HG03066 (cell line): ENCODE measurements at regions not wholly inside any gene's neighbourhood (a gene's known extent, or its start where the extent isn't known, plus 50 kb on each side); places are given as distances from the start of the nearest gene placed in this dataset.

Source experiments
- ATAC-seq: cut with Tn5 transposase; IDR thresholded peaks from one replicate; pipeline ENCODE4 v1.9.1; 2021; ENCODE audit warnings: low read depth; ENCODE audit not compliant: unreplicated experiment

DNA sequence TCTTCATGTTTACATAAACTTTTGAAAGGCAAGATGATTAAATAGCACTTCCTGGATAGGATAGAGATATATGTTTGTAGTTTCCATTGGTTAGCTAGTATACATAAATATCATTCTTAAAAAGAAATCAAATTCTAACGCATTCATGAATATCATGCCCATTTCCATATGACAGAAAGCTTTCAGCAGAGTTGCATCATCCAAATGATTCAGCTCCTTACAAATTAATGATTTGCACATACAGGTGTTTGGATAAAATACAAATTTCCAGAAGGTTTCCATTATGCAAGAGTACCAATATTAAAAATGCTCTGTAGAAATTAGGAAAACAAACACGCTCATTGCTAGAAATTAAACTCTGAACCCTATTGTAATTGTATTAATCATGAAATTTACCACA, 264.4 kb downstream of the FOXG1 start:
- no peak for ATAC-seq

DNA sequence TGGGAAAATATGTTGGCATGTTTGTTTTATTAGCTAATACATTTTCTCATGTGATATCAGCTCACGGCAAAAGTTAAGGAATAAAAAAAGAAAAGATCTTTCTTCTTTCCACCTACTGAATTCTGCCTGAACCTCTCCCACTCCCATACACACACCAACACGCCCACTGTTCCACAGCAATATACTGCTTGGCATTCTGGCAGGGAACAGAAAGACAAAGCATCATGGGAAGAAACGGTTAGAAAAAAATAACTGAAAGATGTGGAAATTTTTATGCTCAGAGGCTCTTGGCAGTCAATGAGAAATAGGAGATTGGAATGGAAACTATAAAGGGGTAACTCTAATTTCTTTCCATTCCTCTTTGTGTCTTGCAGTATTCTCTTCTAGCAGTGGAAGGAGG, 268.5 kb downstream of the FOXG1 start:
- no peak for ATAC-seq

DNA sequence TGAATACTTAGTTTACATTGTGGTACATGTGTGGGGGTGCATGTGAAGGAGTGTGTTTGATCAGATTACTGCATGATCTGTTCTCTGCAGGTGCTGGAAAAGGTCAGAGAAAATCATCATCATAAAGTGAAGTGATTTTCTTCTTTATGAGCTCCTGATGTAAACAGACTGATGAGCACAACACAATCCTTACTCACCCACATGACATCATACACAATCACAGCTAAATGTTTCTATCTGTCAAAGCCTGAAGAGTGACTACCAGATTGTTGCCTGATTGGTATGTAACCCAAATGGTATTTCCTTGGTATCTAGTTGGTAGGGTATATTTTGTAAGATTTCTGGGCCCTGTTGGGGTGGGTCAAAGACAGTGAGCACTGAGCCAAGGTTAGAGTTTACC, 270.8 kb downstream of the FOXG1 start:
- ATAC-seq: no peak

DNA sequence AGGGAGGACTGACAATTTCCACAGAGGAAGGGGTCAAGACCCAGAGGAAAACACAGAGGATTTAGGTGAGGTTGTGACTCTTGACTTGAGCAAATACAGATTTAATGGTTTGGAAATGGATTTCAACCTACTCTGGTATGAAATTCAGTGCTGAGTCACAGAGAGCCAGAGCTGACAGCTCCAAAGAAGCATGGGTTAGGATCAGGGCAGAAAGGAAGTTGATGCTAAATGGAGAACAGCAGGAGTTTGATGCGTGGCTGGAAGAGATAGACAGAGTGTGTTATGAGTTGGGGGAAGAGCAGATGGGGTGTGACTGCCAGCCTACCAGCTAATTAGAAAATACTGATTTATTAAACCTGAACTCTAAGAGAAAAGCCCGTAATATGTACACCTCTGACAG, 272.6 kb downstream of the FOXG1 start:
- ATAC-seq: no peak

DNA sequence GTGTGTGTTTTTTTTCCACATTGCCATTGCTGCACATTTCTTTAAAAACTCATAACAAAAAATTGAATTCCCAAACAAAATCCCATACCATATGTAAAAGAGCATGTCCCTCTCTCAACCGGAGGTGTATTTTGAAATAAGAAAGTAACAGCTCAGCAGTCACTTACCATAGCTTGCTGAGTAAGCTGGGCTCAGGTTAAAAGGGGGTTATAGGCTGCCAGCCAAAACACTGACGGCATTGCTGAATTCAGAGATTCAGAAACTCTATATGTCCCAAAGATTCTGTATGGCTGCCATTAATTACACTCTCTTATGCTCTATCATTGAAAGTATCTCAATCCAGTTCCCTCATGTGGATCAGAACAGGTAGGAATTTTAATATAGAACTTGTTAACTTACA, 276.0 kb downstream of the FOXG1 start:
- no peak for ATAC-seq

DNA sequence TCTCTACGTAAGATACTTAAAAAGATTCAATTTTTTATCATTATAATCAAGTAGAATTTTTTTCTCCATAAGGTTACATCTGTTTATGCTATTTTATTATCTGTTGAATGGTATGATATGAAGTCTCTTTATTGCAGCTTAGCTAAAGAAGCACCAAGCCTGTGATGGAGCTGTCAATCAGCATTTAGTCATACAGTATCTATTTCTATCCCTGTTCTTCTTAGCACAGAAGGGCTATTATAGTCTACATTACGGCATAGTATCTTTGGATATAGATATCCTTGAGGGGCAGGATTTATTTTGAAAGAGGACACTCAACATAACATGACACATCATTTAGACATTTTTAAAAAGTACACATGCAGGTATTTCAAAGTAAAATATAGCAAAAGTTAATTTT, 277.1 kb downstream of the FOXG1 start:
- ATAC-seq: no peak

DNA sequence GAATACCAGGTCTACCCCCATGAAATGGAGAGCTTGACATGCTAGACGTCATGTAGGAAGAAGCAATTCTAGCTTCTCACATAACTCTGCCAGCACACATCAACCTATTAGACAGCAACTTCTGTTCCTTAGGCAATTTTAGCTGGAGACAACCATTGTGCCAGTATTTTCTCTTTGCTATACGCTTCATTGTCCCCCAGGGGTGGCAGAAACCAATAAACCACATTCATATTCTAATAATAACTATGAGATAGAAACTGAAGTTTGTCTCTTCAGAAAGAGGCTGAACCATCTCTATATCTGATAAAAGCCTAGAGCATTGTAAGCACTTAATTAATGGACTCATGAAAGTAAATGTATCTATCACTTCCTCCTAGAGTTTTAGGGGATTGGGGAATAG, 278.6 kb downstream of the FOXG1 start:
- no peak for ATAC-seq

DNA sequence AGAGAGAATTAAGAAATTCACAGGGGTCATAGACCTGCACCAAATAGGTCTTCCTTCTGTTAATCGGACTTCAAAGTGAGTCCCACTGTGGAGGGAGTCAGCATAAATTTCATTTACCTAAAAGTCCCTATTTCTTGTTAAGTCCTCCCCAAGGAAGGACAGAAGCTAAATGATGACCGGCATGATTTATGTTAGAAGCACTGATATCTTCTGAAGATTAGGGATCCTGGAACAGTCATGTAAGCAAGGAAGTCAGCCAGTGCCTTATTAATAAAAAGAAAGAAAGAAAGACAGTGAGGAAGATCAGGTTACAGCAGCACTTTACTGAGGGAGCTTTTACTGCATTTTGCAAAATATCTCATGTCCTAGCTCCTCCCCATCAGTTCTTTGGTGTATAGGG, 287.5 kb downstream of the FOXG1 start:
- no peak for ATAC-seq

DNA sequence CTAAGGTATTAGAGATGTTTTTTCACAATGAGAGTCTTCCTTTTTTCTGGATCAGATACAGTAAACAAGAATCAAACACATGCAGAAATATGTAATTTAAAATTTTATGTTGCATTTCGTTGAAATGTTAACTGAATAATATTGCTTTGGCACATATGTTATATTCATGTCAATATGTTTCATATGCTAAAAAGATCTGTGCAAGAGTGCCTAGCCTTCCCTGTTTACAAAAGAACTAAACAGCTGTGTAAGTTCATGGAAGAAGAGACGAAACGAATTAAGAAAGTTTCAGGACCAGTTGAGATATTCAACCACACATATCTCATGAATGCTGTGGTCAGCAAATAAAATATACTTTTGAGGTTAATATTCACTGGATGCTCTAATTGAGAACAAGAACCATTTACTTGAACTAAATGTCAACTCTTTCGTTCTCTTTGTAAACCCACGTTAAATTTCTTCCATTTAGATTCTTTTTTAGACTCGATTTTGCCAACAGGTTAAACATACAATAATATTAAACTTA, 289.5 kb downstream of the FOXG1 start:
- no peak for ATAC-seq

DNA sequence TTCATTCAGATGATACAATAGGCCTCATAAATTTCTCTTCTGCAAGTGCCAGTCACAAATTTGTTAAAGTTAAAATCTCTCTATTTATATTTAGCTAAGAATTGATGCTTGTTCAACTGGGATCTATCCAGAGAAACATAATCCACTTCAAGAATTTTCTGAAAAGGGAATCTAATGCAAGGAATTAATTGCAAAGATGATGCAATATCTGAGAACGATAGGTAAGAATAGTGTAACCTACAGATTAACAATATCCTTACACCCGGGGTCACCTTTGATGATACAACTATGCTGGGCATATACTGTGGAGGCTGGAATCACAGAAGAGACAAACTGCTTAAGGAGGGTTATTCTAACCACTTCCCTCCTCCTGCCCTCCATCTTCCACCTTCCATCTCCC, 295.1 kb downstream of the FOXG1 start:
- no peak for ATAC-seq

DNA sequence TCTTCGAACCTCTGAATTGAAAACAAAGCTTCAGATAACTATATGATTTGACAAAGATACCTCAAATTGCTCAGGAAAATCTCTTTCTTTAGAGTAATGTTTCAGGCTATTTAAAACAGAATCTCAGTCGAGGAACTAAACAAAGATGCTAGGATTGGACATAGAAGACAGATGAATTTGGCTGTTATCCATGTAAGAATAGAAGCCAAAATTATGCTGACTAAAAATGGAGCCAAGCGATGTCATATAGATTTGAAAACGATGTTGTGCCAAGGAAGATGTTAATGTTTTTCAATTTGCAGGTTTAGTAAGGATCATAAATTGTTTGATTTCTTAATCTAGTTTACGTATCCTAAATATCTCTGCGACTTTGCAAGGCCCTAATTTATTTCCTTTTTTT, 295.9 kb downstream of the FOXG1 start:
- ATAC-seq: no peak

DNA sequence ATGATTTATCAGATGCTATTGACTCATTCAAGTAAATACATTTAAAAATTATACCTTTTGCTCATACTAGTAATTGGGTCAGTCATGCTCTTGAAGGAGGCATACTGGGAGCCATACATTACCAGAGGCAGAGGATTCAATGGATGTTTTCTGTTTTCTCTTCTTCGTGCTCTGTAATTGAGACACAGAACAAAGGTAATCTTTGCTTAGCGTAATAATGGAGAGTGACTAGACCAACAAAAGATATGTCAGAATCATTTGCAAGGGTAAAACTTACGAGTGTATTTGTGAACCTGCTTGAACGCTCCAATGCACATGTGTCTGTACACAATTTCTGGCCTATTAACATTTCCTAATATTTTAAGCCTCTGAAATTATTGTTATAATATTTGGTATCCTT, 296.4 kb downstream of the FOXG1 start:
- ATAC-seq: no peak

DNA sequence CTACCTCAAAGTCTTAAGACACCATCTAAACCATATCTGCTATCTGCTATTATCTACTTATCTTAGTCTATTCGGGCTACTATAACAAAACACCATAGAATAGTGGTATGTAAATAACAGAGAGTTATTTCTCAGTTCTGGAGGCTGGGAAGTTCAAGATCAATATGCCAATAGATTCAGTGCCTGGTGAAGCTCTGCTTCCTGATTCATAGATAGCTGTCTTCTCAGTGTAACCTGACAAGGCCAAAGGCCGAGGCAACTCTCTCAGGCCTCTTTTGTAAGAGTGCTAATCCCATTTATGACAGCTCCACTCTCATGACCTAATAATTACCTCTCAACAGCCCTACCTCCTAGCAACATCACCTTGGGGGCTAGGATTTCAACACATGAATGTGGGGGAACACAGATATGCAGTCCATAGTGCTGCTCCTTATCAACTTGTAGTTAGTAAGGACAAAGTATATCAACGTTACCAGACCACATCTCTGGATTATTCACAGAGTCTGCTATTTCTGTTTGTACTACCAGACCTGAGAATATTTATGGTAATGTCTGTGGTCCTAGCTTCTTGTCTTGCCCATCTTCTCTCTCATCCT, 297.8 kb downstream of the FOXG1 start:
- ATAC-seq: no peak

DNA sequence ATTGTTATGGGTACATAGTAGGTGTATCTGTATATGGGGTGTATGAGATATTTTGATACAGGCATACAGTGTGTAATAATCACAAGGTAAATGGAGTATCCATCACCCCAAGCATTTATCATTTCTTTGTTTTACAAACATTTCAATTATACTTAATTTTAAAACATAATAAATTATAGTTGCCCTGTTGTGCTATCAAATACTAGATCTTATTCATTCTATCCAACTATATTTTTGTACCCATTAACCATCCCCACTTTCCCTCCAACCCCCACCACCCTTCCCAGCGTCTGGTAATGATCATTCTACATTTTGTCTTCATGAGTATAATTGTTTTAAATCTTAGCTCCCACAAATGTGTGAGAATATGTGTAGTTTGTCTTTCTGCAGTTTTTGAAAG, 302.6 kb downstream of the FOXG1 start:
- ATAC-seq: no peak

DNA sequence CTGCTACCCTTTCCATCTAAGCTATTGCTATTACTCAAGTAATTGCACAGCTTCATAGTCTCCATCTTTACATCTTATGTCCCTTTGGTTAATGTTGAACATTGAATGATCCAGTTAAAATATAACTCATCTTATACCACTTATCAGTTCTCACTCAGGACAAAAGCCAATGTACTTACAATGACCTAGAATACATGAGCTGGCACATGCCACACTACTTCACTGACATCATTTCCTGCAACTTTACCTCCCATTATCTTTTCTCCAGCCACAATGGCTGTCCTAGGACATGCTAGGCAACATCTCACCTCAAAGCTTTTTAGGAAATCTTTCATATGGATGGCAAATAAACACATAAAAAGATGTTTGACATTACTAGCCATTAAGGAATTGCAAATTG, 309.2 kb downstream of the FOXG1 start:
- no peak for ATAC-seq

DNA sequence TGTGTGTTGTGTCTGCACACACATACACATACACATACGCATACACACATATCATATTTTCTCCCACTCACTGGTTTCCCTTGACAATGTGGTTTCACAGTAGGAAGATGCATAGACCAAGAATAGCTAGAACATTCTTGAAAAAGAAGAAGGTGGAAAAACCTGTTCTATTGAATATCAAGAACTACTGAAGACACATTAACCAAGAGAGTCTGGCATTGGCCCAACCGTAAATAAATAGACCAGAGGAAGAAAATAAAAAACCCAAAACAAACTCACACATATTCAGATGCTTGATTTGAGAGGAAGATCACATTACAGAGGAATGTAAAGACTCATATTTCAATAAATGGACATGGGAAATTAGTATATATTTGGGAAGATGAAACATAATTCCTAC, 311.3 kb downstream of the FOXG1 start:
- no peak for ATAC-seq

DNA sequence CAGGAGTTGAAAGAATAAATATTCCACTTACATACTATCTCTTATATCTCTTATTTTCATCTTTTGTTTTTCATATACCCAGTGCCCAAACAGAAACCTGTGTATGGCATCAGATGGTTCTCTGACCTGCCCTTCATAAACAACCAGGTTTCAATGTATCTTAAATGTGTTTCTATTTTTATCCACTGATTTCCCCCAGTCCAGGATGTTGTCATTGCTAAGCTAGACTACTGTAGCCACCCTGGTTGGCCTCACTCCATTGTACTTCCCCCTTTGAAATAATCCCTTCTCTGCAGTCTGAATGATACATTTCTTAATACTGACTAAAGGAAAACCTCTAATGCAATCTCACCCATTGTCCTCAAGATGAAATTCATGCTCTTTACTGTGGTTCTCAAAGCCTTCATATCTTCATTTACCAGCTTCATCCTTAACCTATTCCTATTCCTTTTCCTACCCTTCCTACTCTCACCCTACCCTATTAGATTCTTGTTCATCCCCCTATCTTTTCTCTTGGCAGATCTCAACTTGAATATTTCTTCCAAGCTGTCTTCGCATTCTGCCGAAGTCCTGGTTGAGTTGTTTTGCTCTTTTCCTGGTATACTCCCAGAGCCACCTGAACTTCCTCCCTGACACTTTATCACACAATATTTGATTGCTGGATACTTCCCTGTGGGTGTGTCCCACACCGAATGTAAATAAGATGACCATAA, 312.4 kb downstream of the FOXG1 start:
- ATAC-seq: no peak

DNA sequence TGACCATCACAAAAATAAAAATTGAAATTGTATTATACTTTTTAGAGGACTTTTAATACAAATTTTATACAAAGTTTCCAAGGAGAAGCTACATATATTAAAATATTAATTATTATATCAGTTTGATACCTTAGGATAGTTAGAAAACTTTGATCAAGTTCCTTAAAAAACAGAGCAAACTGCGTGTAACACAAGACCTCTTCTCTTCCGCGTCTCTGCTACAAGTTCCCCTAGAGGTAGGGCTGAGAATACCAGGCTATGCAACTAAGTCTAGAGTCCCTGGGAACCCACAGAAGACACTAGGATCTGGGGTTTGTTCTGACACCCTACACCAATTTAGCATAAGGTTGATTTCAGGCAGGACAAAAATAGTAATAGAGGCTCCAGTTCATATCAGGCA, 319.0 kb downstream of the FOXG1 start:
- no peak for ATAC-seq

DNA sequence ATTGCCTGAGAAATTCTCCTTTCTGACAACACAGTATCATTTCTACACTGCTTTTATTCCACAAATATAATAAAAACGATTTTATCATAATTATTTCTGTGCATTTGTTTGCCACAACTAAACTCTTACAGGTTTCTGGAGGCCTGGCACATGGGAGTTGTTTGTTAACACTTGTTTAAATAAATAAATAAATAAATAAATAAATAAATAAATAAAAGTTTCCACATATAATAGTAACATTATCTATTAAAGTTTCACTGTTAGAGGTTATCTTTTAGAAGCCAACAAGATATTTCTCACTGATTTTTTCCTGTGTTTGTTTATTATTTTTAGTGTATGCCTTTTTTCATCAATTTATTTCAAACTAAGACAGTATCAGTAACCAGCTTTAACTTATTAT, 323.3 kb downstream of the FOXG1 start:
- no peak for ATAC-seq

DNA sequence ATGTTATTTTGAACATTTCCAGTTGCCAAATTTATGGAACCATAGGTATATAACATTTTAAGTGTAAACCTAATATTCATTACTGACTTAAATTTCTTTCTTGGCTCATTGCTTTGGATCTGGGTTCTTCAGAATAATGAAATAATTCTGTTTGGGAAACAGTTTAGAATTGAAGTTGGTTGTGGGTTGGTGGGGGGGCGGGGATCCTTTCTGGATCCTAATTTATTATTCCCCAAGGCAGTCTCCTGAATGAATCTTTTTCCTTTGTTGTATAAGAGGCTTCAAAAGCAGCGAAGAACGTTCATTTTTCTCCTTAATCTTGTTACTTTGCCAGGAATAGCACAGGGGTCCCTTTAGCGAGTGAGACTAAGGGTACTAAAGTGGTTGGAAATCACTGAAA, 325.5 kb downstream of the FOXG1 start:
- no peak for ATAC-seq

DNA sequence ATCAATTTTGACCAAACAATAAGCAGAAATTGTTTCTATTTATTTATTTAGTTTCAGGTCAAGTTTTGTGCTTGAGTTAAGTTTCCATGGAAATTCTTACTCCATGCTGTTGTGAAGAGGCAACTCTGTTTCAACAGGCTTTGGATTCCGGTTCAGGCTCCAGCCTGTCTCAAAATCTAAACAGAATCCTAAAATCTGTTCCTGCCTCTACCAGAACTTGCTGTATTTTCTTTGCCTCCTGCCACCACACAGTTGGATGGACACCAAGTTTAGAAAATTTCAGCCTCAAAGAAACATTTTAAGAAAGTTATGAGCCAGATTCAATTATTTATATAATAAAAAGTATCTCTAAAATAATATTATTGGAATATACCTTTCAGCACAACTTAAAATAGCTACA, 330.9 kb downstream of the FOXG1 start:
- no peak for ATAC-seq

DNA sequence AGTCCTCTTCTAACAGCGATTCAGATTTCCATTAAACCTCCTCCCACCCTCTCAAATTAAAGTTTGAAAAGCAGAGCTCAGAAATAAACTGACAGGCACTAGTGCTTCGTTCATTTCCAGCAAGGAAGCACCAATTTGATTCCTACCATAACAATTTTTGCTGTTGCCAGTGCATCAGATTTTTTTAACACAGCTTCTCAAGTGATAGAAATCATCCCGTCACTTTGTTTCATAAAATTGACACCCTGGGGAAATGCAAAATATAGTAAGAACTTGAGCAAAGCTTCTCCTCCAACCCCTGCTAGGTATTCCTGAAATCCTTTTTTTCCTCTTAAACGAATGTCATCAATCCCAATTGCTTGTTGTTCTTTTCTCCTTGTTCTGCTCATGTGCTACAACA, 332.1 kb downstream of the FOXG1 start:
- no peak for ATAC-seq

DNA sequence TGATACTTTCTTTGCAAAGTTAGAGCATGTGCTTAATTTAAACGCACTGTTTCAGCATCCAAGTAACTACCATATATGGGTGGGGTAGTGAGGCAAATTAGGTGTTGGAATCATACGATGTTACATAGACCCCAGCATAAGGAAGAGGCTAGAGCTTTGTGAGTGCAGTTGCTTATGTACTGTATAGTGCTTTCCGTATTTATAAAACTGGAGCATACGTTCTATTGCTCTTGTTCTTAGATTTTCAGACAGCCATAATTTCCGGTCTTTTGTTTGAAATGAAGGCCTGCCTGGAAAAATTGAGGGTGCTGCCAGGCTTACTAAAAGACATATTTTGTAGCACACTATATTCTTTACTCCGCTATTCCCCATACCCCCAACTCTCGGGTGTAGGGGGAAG, 335.7 kb downstream of the FOXG1 start:
- ATAC-seq: no peak
